H4 (cell line): ENCODE measurements at regions not wholly inside any gene's neighbourhood (a gene's known extent, or its start where the extent isn't known, plus 50 kb on each side); places are given as distances from the start of the nearest gene placed in this dataset.
A peak's percentile ranks its signal among the peaks of the same experiment; 100 is the strongest.

Source experiments
- DNase-seq: peaks from one replicate; pipeline ENCODE4 v3.0.0-alpha.2; 2015; ENCODE audit warnings: low spot score

DNA sequence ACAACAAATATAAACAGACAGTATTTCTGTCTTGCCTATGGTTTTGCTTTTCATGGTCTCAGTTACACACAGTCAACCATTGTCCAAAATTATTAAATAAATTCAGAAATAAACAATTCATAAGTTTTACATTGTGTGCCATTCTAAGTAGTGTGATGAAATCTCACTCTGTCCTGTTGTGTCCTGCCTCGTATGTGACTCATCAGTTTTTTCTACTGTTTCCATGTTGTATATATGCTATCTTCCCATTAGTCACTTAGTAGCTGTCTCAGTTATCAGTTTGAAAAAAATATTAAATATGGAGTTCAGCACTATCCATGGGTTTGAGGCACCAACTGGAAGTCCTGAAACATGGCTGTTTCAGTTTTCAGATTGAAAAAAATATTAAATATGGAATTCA, 282.4 kb upstream of the GRM7 start:
- no peak for DNase-seq

DNA sequence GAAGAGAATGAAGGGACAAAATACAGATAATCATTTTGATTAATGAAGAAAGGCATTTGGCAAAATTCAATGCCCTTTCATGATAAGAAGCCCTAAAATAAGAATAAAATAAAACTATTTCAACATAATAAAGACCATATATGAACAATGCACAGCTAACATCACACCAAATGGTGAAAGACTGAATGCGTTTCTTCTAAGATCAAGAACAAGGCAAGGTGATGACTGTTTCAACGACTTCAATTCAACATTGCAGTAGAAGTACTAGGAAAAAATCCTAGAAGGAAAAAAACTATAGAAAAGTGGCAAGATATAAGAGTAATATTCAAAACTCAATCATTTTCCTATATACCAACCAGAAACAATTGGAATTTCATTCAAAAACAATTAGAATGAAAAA, 280.1 kb upstream of the GRM7 start:
- DNase-seq: no peak

DNA sequence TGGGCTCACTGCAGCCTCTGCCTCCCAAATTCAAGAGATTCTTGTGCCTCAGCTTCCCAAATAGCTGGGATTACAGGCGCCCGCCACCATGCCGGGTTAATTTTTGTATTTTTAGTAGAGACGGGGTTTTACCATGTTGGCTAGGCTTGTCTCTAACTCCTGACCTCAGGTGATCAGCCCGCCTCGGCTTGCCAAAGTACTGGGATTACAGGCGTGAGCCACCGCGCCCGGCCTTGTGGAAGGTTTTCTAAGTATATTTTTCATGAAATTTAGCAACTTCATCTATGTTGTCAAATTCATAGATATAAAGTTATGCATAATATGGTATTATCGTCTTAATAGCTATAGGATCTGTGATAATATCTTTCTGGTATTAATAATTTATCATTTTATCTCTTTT, 275.6 kb upstream of the GRM7 start:
- DNase-seq: no peak

DNA sequence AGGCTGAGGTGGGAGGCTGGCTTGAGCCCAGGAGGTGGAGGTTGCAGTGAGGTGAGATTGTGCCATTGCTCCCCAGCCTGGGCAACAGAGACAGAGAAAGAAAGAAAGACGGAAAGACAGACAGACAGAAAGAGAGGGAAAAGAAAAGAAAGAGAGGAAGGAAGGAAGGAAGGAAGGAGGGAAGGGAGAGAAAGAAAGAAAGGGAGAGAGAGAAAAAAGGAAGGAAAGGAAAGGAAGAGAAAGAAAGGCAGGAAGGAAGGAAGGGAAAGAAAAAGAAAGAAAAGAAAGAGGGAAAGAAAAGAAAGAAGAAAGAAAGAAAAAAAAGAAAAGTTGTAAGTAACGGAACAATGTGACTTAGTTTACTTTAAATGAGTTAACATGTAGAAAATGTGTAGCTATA, 260.7 kb upstream of the GRM7 start:
- no peak for DNase-seq

DNA sequence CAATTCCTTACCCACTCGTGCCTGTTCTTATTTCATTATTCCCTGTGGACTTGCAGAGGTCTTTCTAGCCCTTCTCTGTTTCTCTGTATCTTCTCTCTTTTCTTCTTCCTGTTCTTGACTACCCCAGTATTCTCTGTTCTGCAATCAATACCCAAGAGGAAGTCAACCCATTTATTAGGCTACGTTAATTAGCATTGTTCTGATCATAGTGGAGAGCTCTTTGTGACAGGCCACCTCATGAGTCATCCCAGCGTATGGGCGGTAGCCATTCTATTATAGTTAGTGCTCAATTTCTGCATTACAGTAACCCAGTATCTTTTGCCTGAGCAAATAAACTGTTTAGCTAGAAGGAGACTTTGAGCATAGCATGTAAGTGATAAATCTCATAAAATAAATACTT, 259.5 kb upstream of the GRM7 start:
- DNase-seq: no peak

DNA sequence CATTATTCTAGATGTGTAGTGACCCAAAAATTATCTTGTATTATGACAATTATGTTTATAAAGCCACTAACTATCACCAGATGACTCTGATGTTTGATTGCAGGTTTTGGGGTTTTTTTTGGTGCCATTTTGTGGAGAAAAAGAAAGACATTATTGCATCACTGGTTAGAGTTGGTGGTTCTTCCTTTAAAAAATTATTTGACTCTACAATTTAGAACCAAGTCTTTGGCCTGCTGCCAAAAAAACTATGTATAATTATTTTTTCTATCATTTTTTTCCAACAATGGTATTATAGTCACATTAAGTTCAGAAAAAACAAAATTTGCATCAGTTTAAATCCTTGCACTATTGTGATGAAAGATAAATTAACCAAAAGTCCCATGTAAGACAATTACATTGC, 258.6 kb upstream of the GRM7 start:
- no peak for DNase-seq

DNA sequence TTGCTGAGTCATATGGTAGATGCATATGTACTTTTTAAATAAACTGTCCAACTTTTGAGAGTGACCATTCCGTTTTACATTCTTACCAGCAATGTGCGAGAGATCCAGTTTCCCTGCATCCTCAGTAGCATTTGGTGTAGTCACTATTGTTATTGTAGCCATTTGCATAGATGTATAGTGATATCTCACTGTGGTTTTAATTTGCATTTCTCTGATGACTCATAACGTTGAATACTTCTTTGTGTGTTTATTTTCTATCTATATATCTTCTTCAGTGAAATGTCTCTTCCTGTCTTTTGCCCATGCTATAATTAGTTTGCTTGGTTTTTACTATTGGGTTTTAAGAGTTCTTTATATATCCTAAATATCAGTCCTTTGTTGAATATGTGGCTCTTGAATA, 255.7 kb upstream of the GRM7 start:
- DNase-seq: peak; percentile 2

DNA sequence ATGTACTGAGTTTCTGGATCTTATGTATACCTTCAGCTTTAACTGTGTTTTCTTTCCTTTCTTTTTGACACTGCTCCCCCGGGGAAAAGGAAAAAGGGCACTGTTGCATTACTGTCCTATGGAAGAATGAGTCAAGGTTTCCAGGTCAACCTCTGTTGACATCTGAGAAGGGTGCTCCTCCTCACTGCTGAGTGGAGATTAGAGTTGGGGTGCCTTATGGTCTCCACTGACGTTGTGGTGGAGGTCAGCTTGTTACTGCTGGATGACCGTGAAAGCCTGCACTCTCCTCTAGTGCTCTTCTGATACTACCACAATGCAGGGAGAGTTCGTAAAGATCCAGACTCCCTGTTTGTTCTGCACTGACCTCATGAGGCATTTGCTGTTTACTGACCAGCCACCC, 252.1 kb upstream of the GRM7 start:
- DNase-seq: no peak

DNA sequence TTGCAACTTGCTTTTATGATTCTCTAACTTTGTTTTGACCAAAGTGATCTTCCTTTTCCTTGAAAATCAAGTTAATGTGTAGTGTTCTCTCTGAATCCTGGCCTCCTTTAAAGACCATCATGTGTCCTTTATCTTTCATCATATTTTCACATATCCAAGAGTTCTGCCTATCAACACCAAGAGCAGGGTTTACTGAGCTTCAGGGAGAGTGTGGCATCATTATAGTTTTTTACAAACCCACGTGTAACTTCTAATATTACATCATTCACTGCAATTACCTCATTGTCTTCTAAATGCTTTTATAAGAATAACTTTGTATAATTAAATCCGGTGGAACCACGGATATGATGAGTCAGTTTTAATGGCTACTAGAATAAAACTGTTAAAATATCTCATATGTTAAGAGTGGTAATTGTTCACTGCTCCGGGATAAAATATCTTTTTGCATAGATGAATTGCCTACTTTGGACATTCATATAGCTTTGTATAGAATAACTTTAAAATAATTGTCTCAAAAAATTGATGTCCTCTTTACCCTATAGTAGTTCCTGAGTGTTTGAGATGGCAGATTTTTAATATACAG, 248.8 kb upstream of the GRM7 start:
- DNase-seq: no peak

DNA sequence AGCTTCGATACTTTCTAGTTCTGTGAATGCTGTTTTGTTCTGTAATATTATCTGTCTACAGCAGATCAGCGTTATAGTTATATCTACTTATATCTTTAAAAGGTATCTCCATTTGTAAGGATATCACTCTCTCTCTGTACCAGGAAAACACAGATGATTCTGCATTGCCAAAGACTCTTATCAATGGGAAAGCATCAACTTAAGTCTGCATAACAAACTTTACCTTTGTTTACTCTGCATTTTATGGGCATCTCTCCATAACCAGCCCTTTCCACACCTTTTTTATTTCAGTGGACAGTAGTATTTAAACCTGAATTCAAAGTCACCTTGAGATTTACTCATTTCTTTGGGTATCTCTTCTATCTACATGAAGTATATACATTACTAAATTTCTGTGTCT, 238.7 kb upstream of the GRM7 start:
- no peak for DNase-seq

DNA sequence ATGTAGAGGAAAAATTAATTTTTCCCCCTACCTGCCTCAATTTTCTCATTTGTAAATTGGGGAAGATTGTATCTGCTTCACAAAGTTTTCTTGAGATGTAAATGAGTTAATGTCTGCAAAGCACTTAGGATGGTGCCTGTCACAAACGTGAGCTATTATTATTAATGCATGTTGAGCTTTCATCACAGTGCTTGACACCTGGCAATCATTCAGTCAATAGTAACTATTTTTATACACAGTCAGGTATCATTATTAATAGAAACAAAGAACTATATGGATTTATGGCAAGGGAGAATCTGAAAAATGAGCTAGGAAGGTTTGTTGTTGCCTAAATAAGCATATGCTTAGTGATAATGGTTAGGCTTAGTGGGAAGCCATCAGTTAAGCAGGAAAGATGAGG, 238.2 kb upstream of the GRM7 start:
- DNase-seq: no peak

DNA sequence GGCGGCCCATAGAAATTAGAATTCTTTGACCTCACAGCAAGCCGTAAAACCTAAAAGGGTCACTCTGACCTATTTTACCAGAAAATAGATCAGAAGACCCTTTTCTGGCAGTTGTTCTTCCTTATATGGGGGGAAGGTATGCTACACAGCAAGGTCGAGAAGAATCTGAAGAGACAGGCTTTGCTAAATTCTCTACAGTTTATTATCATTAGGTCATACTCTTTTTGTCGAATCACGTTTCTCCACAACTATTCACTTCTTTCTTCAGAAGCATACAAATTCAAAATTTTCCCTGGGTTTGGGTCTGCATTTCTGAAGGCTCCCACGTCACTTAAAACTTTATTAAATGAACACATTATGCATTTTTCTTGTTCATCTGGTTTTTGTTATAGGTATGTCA, 229.5 kb upstream of the GRM7 start:
- DNase-seq: no peak

DNA sequence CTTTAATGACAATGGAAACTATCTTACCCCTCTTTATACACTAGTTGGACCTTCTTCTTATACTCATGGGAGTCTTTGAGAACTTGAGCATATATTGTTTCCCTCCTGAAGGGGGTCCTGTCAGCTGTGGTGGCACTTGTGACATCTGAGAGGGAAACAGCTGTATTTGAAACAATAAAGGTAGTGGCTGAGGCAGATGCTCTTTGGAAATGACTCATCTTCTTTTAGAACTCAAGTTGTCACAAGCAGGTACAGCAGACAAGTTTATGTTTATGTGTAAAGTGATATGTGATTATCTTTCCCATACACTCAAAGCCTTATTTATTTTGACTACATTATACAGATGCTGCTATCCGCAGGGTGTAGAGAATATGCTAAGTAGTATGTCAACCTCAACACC, 220.0 kb upstream of the GRM7 start:
- no peak for DNase-seq

DNA sequence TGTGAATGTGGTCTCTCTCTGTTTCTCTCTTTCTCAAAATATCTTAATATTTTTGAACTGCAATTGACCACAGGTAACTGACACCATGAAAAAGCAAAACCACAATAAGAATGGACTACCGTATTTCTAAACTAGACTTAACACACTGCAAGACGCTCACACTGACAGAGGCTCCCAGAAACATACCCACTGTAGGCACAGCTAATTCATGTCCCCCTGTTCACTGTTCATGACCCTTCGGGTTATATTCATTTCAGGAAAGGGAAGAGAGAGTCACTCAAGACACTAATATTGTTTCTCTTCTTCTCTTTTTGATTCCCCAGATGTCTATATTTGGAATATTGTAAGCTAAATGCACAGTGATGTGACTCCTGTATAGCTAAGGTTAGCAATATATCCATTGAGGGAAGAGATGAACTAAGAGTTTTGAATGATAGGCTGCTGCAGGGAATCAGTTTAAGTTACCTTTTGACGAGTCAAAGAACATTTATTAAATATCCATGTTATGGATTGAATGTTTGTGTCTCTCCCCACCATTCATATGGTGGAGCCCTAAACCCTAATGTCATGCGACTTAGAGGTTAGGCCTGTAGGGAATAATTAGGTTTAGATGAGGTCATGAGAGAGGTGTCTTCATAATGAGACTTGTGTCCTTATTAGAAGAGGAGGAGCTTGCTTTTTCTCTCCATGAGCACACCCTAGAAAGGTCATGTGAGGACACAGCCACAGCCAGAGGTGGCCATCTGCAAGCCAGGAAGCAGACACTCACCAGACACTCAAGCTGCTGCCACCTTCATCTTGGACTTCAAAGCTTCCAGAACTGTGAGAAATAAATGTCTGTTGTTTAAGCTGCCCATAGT, 216.6 kb upstream of the GRM7 start:
- DNase-seq: no peak

DNA sequence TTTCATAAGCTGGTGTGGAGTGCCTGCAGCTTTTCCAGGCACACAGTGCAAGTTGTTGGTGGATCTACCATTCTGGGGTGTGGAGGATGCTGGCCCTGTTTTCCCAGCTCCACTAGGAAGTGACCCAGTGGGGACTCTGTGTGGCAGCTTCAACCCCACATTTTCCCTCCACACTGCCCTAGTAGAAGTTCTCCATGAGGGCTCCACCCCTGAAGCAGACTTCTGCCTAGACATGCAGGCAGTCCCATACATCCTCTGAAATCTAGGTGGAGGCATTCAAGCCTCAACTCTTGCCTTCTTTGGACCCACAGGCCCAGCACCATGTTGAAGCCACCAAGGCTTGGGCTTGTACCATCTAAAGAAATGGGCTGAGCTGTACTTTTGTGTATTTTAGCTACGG, 206.2 kb upstream of the GRM7 start:
- DNase-seq: no peak

DNA sequence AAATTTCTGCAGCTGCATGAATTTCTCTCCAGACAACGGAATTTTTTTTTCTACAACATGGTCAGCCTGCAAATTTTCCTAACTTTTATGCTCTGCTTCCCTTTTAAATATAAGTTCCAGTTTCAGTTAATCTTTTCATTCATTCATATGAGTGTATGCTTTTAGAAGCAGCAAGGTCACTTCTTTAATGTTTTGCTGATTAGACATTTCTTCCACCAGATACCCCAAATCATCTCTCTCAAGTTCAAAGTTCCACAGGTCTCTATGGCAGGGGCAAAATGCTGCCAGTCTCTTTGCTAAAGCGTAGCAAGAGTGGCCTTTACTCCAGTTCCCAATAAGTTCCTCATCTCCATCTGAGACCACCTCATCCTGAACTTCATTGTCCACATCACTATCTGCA, 205.6 kb upstream of the GRM7 start:
- DNase-seq: no peak

DNA sequence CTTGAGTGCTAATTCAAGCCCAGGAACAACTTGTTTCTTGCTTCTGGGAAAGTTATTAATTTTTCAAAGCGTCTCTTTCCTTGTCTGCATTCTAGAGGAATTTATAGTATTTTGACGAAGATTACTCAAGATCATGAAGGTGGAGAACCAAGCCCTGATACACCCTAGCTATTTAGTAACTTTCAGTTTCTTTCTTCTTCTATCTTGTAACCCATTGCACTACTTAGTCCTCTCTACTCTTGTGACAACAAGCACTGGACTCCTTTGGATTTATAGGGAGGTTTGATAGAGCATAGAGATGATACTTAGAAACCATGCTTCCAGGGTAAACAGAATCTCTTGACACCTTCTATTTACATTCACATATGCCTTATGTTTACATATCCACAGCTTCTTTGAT, 203.3 kb upstream of the GRM7 start:
- no peak for DNase-seq

DNA sequence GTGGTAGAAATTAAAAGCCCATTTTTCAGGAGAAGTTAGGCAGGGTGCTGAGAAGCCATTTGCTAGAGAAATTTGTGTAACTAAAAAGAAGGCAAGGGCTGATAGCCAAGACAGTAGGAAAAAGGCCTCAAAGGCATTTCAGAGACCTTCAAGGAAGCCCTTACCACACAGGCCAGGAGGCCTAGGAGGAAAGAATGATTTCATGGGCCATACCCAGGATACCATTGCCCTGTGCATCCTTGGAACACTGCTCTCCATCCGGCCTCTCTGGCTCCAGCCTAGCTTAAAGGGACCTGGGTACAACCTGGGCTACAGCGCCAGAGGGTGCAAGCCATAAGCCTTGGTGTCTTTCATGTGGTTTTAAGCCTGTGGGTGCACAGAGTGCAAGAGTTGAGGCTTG, 193.6 kb upstream of the GRM7 start:
- DNase-seq: no peak

DNA sequence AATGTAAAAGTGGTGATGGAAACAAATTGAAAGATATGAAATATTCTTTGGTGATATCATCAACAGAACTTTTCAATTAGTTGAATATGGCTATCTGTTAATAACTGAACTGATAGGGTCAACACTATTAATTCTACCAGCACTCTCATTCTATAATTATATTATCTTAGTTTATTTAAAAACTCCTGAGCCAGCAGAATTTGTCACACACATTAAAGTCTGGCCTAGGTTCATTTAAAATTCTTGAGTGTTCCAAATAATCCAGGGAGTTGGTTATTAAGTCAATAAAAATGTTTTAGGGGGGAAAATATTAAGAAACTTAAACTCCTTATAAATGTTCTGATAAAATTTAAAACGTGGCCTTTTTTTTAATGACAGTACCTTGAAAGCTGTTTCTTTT, 189.6 kb upstream of the GRM7 start:
- DNase-seq: no peak

DNA sequence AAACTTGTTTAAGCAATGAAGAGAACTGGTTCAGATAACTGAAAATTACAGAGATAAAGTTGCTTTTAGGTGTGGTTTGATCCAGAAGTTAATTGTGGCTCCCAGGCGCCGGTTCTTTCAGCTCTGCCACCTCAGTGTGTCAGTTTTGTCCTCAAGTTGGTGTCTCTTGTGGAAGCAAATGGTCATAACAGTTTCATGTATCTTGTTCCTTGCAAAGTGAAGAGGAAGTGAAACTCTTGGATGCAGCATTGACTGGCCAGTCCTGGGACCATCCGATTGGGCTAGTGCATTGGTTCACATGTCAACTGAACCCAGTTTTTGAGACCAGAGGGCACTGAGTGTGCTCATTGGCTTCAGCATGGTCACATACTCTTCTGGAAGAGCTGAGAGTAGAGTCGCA, 181.4 kb upstream of the GRM7 start:
- no peak for DNase-seq

DNA sequence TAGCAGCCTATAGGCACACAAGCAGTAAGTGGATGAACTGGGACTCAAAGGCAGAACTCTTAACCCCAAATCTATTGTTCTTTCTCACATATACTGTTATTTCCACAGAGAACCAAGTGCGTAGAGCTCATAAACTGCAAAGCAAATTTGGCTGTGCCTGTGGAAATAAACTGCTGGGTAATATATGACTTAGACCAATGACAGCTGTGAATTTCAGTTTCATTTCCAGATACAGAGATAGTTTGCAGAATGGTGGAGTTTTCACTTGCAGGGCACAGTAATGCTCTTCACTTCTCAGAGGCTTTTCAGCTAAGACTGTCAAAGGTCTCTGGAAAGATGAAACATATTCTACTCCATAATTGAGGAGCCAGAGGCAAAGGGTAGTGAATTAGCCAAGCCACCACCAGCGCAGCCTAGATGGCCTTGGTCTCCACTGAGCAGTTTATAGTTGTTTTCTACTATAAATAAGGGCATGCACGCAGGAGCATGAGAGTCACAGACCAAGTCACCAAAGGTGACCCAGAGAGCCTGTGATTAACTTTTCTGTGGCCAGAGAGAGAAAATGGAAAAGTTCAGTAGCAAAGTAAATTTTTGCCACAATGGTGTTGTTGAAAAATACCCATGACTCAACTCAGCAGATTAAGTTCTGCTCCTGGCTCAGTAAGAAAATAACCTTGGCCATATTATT, 180.7 kb upstream of the GRM7 start:
- DNase-seq: no peak

DNA sequence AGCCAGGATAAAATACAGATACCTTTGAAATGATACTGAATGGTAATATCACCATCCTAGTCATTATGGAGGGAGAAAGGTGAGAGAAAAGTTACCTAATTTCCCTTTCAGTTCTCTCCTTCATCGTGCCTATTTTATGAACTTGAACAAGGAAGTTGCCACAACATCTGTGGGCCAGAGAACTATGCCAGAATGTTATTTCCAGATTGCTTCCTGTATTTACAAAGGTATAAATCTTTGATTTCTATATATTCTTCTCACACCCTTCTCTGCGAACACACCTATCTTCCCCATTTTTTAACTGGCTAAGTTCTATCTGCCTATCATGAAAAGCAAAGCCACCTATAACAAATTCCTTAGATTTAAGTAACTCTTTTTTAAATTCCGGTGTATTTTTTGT, 163.6 kb upstream of the GRM7 start:
- DNase-seq: no peak

DNA sequence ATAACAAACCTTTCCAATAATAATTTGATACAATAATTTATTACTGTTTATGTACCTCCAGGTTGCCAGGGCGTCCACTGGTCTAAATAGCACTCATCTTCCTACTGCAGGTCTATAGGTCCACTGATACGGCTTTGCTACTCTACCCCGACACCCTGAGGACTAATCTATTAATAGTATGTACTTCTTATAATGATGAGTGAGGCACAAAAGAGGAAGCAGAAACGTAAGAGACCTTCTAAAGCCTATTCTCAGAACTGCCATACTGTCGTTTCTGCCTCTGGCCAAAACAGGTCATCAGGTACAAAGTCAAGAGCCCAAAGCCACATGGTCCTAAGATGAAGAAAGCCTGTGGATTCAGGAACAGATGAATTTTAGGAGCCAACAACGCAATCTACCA, 163.2 kb upstream of the GRM7 start:
- DNase-seq: no peak
